SU-DHL-6 (cell line): ENCODE measurements at regions not wholly inside any gene's neighbourhood (a gene's known extent, or its start where the extent isn't known, plus 50 kb on each side); places are given as distances from the start of the nearest gene placed in this dataset.
"Not testable (repeated sequence)": the region's sequence is repeated elsewhere in the genome, so short reads cannot be mapped to it uniquely, and the experiment has no call there.

Experiments
- H2AFZ ChIP-seq: fragments of 200-600 bp; sonication (generic); 2 replicates; pipeline ENCODE4 v1.6.1; 2014; ENCODE audit warnings: low read depth, mild to moderate bottlenecking, moderate library complexity, mixed read lengths, antibody characterized with exemption, low read length; ENCODE audit not compliant: severe bottlenecking
- H3F3A ChIP-seq: fragments of 200-600 bp; shearing (Covaris generic); 2 replicates; pipeline ENCODE4 v1.6.0; 2016; ENCODE audit warnings: antibody characterized with exemption, mild to moderate bottlenecking; ENCODE audit not compliant: insufficient read depth
- H3K27ac ChIP-seq: fragments of 200-600 bp; sonication (generic); 2 replicates; pipeline ENCODE4 v1.5.1; 2016; ENCODE audit warnings: low read depth, mild to moderate bottlenecking, low read length, moderate library complexity, mixed read lengths
- H3K27me3 ChIP-seq: fragments of 200-600 bp; sonication (generic), shearing (Covaris generic); 2 replicates; pipeline ENCODE4 v1.6.0; 2014; ENCODE audit warnings: mild to moderate bottlenecking, low read length
- H3K36me3 ChIP-seq: fragments of 200-600 bp; sonication (generic); 2 replicates; pipeline ENCODE4 v1.6.1; 2014; ENCODE audit warnings: mild to moderate bottlenecking, low read length, mixed read lengths
- H3K4me2 ChIP-seq: fragments of 300-600, 200-600 bp; shearing (Covaris generic), sonication (generic); 2 replicates; pipeline ENCODE4 v1.6.0; 2014; ENCODE audit warnings: low read length, low read depth, mild to moderate bottlenecking; ENCODE audit not compliant: poor library complexity, severe bottlenecking
- H3K4me3 ChIP-seq: fragments of 200-600 bp; sonication (generic); 2 replicates; pipeline ENCODE4 v1.5.1; 2014; ENCODE audit warnings: antibody characterized with exemption, low read length, mild to moderate bottlenecking, mixed read lengths; ENCODE audit not compliant: insufficient read depth, poor library complexity, severe bottlenecking
- H3K79me2 ChIP-seq: fragments of 200-600 bp; sonication (generic); 2 replicates; pipeline ENCODE4 v1.6.1; 2014; ENCODE audit warnings: mild to moderate bottlenecking, low read length, moderate library complexity; ENCODE audit not compliant: insufficient read depth
- H3K9ac ChIP-seq: fragments of 200-600 bp; sonication (generic); 2 replicates; pipeline ENCODE4 v1.7.0; 2014; ENCODE audit warnings: mild to moderate bottlenecking, low read length
- H3K9me2 ChIP-seq: fragments of 200-600 bp; sonication (generic); replicated peaks from 2 replicates; pipeline ENCODE4 v1.6.1; 2014; ENCODE audit warnings: low read length; ENCODE audit not compliant: insufficient read depth
- H3K9me3 ChIP-seq: fragments of 200-600 bp; sonication (generic); 2 replicates; pipeline ENCODE4 v1.6.1; 2014; ENCODE audit warnings: low read length, mixed read lengths; ENCODE audit not compliant: insufficient read depth
- H4K20me1 ChIP-seq: fragments of 200-600 bp; sonication (generic); 2 replicates; pipeline ENCODE4 v1.6.1; 2014; ENCODE audit warnings: low read depth, mild to moderate bottlenecking, antibody characterized with exemption, low read length, moderate library complexity, mixed read lengths
- CTCF ChIP-seq: fragments of 200-600 bp; sonication (generic); IDR thresholded peaks from one replicate; pipeline ENCODE4 v1.5.1; 2017; ENCODE audit warnings: antibody characterized with exemption, mild to moderate bottlenecking, low read length, moderate library complexity; ENCODE audit not compliant: insufficient read depth, poor library complexity, severe bottlenecking
- EZH2phosphoT487 ChIP-seq: fragments of 200-600 bp; sonication (generic), shearing (Covaris generic); conservative IDR thresholded peaks from 2 replicates; pipeline ENCODE4 v1.6.1; 2018; ENCODE audit warnings: mild to moderate bottlenecking, antibody characterized with exemption, low read length, moderate library complexity, mixed read lengths

- Histone ChIP-seq H3K4me2 (no peak overlapping the region), H3K27me3 (no peaks in the 10 kb centered on the region), H4K20me1 (no peaks in the 10 kb centered on the region), H3K9me3 (no peaks in the 10 kb centered on the region), H3K4me3 (no peak overlapping the region), H3K36me3 (no peaks in the 10 kb centered on the region), H2AFZ (no peak overlapping the region), H3K9me2 (no peaks in the 10 kb centered on the region), H3F3A (no peaks in the 10 kb centered on the region), H3K27ac (no peak overlapping the region), H3K9ac (no peak overlapping the region), H3K79me2 (no peaks in the 10 kb centered on the region)
- no peak for TF ChIP-seq CTCF
- no peak for TF ChIP-seq EZH2phosphoT487
Measured at GRCh38 chr20:19838468-19838867, 80.4 kb downstream of the RIN2 start.

GRCh38 chr20:19839053-19839452 is 81.0 kb downstream of the RIN2 start:
- Histone ChIP-seq H3K4me3 (no peak overlapping the region), H3K9me2 (no peaks in the 10 kb centered on the region), H2AFZ (no peak overlapping the region), H4K20me1 (no peaks in the 10 kb centered on the region), H3K9ac (no peak overlapping the region), H3F3A (no peaks in the 10 kb centered on the region), H3K4me2 (no peak overlapping the region), H3K79me2 (no peaks in the 10 kb centered on the region), H3K27ac (no peak overlapping the region), H3K27me3 (no peaks in the 10 kb centered on the region), H3K9me3 (no peaks in the 10 kb centered on the region), H3K36me3 (no peaks in the 10 kb centered on the region)
- no peak for TF ChIP-seq CTCF

- H3K4me3 ChIP-seq, result no peak overlapping the region
Measured at GRCh38 chr20:19840111-19840710, 82.2 kb downstream of the RIN2 start.

GRCh38 chr20:19841740-19842139 is 83.7 kb downstream of the RIN2 start:
- no peaks in the 10 kb centered on the region for H3K27me3 ChIP-seq
- no peaks in the 10 kb centered on the region for H4K20me1 ChIP-seq
- no peaks in the 10 kb centered on the region for H3K79me2 ChIP-seq
- no peak overlapping the region for H3K9ac ChIP-seq
- H3K4me2 ChIP-seq, result no peak overlapping the region
- no peaks in the 10 kb centered on the region for H3K9me3 ChIP-seq
- no peak overlapping the region for H2AFZ ChIP-seq
- H3F3A ChIP-seq, result no peaks in the 10 kb centered on the region
- TF ChIP-seq CTCF (no peak), EZH2phosphoT487 (no peak)
- no peak overlapping the region for H3K27ac ChIP-seq
- H3K36me3 ChIP-seq, result no peaks in the 10 kb centered on the region
- H3K4me3 ChIP-seq, result no peak overlapping the region
- H3K9me2 ChIP-seq, result no peaks in the 10 kb centered on the region

More at GRCh38 chr20:19840111-19840710, 82.2 kb downstream of the RIN2 start:
- no peaks in the 10 kb centered on the region for H3K27me3 ChIP-seq
- no peaks in the 10 kb centered on the region for H3K9me2 ChIP-seq
- no peaks in the 10 kb centered on the region for H4K20me1 ChIP-seq
- no peaks in the 10 kb centered on the region for H3K36me3 ChIP-seq
- no peak overlapping the region for H3K27ac ChIP-seq
- no peaks in the 10 kb centered on the region for H3K79me2 ChIP-seq
- H3K9ac ChIP-seq, result no peak overlapping the region
- no peak overlapping the region for H2AFZ ChIP-seq
- H3F3A ChIP-seq, result no peaks in the 10 kb centered on the region
- no peak for TF ChIP-seq EZH2phosphoT487
- no peak overlapping the region for H3K4me2 ChIP-seq
- no peaks in the 10 kb centered on the region for H3K9me3 ChIP-seq

- H3K9me3 ChIP-seq, H3K79me2 ChIP-seq, H3K4me2 ChIP-seq, H3F3A ChIP-seq, H3K27ac ChIP-seq, H4K20me1 ChIP-seq, H3K9me2 ChIP-seq, H3K27me3 ChIP-seq, H2AFZ ChIP-seq, H3K4me3 ChIP-seq, H3K9ac ChIP-seq, H3K36me3 ChIP-seq: not testable (repeated sequence)
Measured at GRCh38 chr20:19844850-19845249, 86.8 kb downstream of the RIN2 start.
